GM23248 (cell line): ENCODE measurements at regions not wholly inside any gene's neighbourhood (a gene's known extent, or its start where the extent isn't known, plus 50 kb on each side); places are given as distances from the start of the nearest gene placed in this dataset.

Experiments
- EZH2 ChIP-seq: fragments of 200-600 bp; sonication (generic); IDR thresholded peaks from 2 replicates; pipeline ENCODE4 v1.6.1; 2018; ENCODE audit warnings: antibody characterized with exemption, mild to moderate bottlenecking; ENCODE audit not compliant: insufficient read depth, poor library complexity, severe bottlenecking
- EZH2phosphoT487 ChIP-seq: fragments of 200-600 bp; sonication (generic); IDR thresholded peaks from 2 replicates; pipeline ENCODE4 v1.6.1; 2018; ENCODE audit warnings: antibody characterized with exemption, moderate library complexity, mild to moderate bottlenecking, low read depth; ENCODE audit not compliant: insufficient read depth

- TF ChIP-seq EZH2, result no peak
- no peak for TF ChIP-seq EZH2phosphoT487
These were observed 108.3 kb upstream of the MDFIC start for GRCh38 chr7:114813624-114814023.
